ENCODE measurements at regions not wholly inside any gene's neighbourhood (a gene's known extent, or its start where the extent isn't known, plus 50 kb on each side); places are given as distances from the start of the nearest gene placed in this dataset.

- H3K4me3 ChIP-seq = no peak overlapping the region
- in situ Hi-C loops (cut with MboI; ENCODE audit: low pct_ligation_motif_present in 1 of 4, low pct_unique_long_range_greater_than_20kb in 1 of 4, low sequenced_read_pairs in 3 of 4) (loop anchor here in 3 of 4 donors (25.0 kb wide), 3 partner anchors 259 to 541 kb away; no protein-coding TSS in a partner anchor), intact Hi-C loops (cut with DNase I; ENCODE audit: low total_unique reads) (no loop called here)
- 41 to 100% methylated on average over 1 of the region's 1 CpG for WGBS, 2 donors (ENCODE audit: low coverage in 1 of 2)
- no peak overlapping the region for H3K27ac ChIP-seq
- H3K36me3 ChIP-seq = no peaks in the 10 kb centered on the region
- no peak for DNase-seq
- H3K27me3 ChIP-seq = no peaks in the 10 kb centered on the region
- no peak for TF ChIP-seq CTCF (IDR thresholded peaks at IDR 0.05)
- TF ChIP-seq EP300 (IDR thresholded peaks at IDR 0.05; ENCODE audit: low read depth) = no peak
- TF ChIP-seq POLR2A (IDR thresholded peaks at IDR 0.05) = no peak
- TF ChIP-seq POLR2AphosphoS5 (IDR thresholded peaks at IDR 0.05) = no peak
- H3K4me1 ChIP-seq = no peaks in the 10 kb centered on the region
- H3K9me3 ChIP-seq = no peaks in the 10 kb centered on the region
These were observed 339.6 kb upstream of the PRDM1 start for GRCh38 chr6:105746509-105746908.

- no peak for DNase-seq
- in situ Hi-C loops (cut with MboI; ENCODE audit: low pct_ligation_motif_present in 1 of 4, low pct_unique_long_range_greater_than_20kb in 1 of 4, low sequenced_read_pairs in 3 of 4) = loop anchor here in 3 of 4 donors (25.0 kb wide), 3 partner anchors 259 to 541 kb away; no protein-coding TSS in a partner anchor
- no peaks in the 10 kb centered on the region for H3K4me1 ChIP-seq
These were observed 340.0 kb upstream of the PRDM1 start for GRCh38 chr6:105746130-105746505.

GRCh38 chr6:105745464-105746129, 340.5 kb upstream of the PRDM1 start:
- Histone ChIP-seq H3K4me3 (no peak overlapping the region), H3K27ac (no peak overlapping the region), H3K4me1 (no peaks in the 10 kb centered on the region), H3K9me3 (no peaks in the 10 kb centered on the region), H3K36me3 (no peaks in the 10 kb centered on the region), H3K27me3 (no peaks in the 10 kb centered on the region)
- TF ChIP-seq POLR2A (IDR thresholded peaks at IDR 0.05) (no peak), POLR2AphosphoS5 (IDR thresholded peaks at IDR 0.05) (no peak), EP300 (IDR thresholded peaks at IDR 0.05; ENCODE audit: low read depth) (no peak), CTCF (IDR thresholded peaks at IDR 0.05) (no peak)
- DNase-seq = no peak
- in situ Hi-C loops (cut with MboI; ENCODE audit: low pct_ligation_motif_present in 1 of 4, low pct_unique_long_range_greater_than_20kb in 1 of 4, low sequenced_read_pairs in 3 of 4) = loop anchor here in 3 of 4 donors (25.0 kb wide), 3 partner anchors 258 to 542 kb away; no protein-coding TSS in a partner anchor
- WGBS, 2 donors (ENCODE audit: low coverage in 1 of 2) = 91 to 100% methylated on average over 1 to 2 of the region's 2 CpGs
- intact Hi-C loops (cut with DNase I; ENCODE audit: low total_unique reads) = no loop called here

More at GRCh38 chr6:105746130-105746505, 340.0 kb upstream of the PRDM1 start:
- H3K27me3 ChIP-seq = no peaks in the 10 kb centered on the region
- H3K4me3 ChIP-seq = no peak overlapping the region
- intact Hi-C loops (cut with DNase I; ENCODE audit: low total_unique reads) = no loop called here
- WGBS, 2 donors (ENCODE audit: low coverage in 1 of 2) = 52% methylated on average over 1 of the region's 1 CpG; no CpG with 5 or more reads in 1 of the 2 donors
- H3K9me3 ChIP-seq = no peaks in the 10 kb centered on the region
- no peak for TF ChIP-seq POLR2A (IDR thresholded peaks at IDR 0.05)
- TF ChIP-seq POLR2AphosphoS5 (IDR thresholded peaks at IDR 0.05) = no peak
- no peak for TF ChIP-seq EP300 (IDR thresholded peaks at IDR 0.05; ENCODE audit: low read depth)
- H3K27ac ChIP-seq = no peak overlapping the region
- no peaks in the 10 kb centered on the region for H3K36me3 ChIP-seq

- intact Hi-C loops (cut with DNase I; ENCODE audit: low total_unique reads) (no loop called here), in situ Hi-C loops (cut with MboI; ENCODE audit: low pct_ligation_motif_present in 1 of 4, low pct_unique_long_range_greater_than_20kb in 1 of 4, low sequenced_read_pairs in 3 of 4) (loop anchor here in 3 of 4 donors (25.0 kb wide), 3 partner anchors 258 to 542 kb away; no protein-coding TSS in a partner anchor)
- Histone ChIP-seq H3K9me3 (no peaks in the 10 kb centered on the region), H3K4me1 (no peaks in the 10 kb centered on the region), H3K4me3 (no peak overlapping the region), H3K27me3 (no peaks in the 10 kb centered on the region), H3K36me3 (no peaks in the 10 kb centered on the region), H3K27ac (no peak overlapping the region)
- WGBS, 2 donors (ENCODE audit: low coverage in 1 of 2) = 76 to 91% methylated on average over 1 of the region's 1 CpG
- TF ChIP-seq CTCF (IDR thresholded peaks at IDR 0.05) = no peak
- no peak for TF ChIP-seq EP300 (IDR thresholded peaks at IDR 0.05; ENCODE audit: low read depth)
- TF ChIP-seq POLR2A (IDR thresholded peaks at IDR 0.05) = no peak
- TF ChIP-seq POLR2AphosphoS5 (IDR thresholded peaks at IDR 0.05) = no peak
- no peak for DNase-seq
These were observed 341.3 kb upstream of the PRDM1 start for GRCh38 chr6:105744815-105745214.

Data from transverse colon (tissue), 4 donors.